Bronchial epithelial cell (primary cell): ENCODE measurements at regions not wholly inside any gene's neighbourhood (a gene's known extent, or its start where the extent isn't known, plus 50 kb on each side); places are given as distances from the start of the nearest gene placed in this dataset.

Experiments
- DNase-seq: peaks from one replicate; pipeline ENCODE4 v3.0.0-alpha.2; 2010; ENCODE audit warnings: low read depth
- FAIRE-seq: peaks from 2 replicates; lab custom pipeline; 2011; peaks lifted over from hg19 to GRCh38; lab: Jason Lieb, UNC
- H3K27me3 ChIP-seq: 2 replicates; pipeline ENCODE4 v1.5.1; 2011; ENCODE audit warnings: low read length; ENCODE audit not compliant: control insufficient read depth, insufficient read depth
- H3K36me3 ChIP-seq: 2 replicates; pipeline ENCODE4 v1.5.1; 2011; ENCODE audit warnings: low read length; ENCODE audit not compliant: control insufficient read depth, insufficient read depth
- H3K4me3 ChIP-seq: 2 replicates; pipeline ENCODE4 v1.5.1; 2011; ENCODE audit warnings: mild to moderate bottlenecking, low read depth, low read length, control low read depth
- CTCF ChIP-seq: IDR thresholded peaks from 2 replicates; pipeline ENCODE4 v1.5.1; 2011; ENCODE audit warnings: mild to moderate bottlenecking, moderate library complexity, low read length, control low read depth, inconsistent platforms; ENCODE audit not compliant: insufficient read depth, severe bottlenecking

DNA sequence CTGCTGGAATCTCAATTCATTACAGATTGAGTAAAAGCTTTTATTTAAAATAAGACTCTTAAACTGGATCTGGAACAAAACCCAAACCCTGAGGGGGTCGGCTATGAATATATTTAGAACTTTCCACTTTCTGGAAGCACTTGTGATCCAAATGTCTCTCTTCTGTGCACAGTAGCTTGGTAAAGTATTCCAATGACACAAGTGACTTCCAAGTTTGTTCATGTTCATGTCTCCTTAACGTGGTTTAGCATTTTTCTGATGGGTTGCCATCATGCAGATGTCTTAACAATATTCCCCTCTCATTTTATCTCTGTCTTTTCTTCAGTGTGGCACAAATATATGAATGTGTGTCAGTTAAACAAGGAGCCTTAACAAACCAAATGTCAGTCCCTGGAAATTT, 191.9 kb upstream of the SORCS1 start:
- H3K4me3 ChIP-seq = no peak overlapping the region
- no peak for DNase-seq
- TF ChIP-seq CTCF = no peak
- H3K27me3 ChIP-seq = no peaks in the 10 kb centered on the region
- no peaks in the 10 kb centered on the region for H3K36me3 ChIP-seq
- FAIRE-seq = no peak

- no peak for TF ChIP-seq CTCF
- no peaks in the 10 kb centered on the region for H3K27me3 ChIP-seq
- FAIRE-seq (no peak), DNase-seq (no peak)
- no peak overlapping the region for H3K4me3 ChIP-seq
- no peaks in the 10 kb centered on the region for H3K36me3 ChIP-seq
Observed at GRCh38 chr10:107342711-107343110, 178.2 kb upstream of the SORCS1 start.

- FAIRE-seq = no peak
Observed at GRCh38 chr10:107341281-107341680, 176.8 kb upstream of the SORCS1 start.

GRCh38 chr10:107340326-107340725, 175.8 kb upstream of the SORCS1 start:
- DNase-seq = no peak
- TF ChIP-seq CTCF = no peak
- no peaks in the 10 kb centered on the region for H3K27me3 ChIP-seq
- FAIRE-seq = no peak
- no peaks in the 10 kb centered on the region for H3K36me3 ChIP-seq
- H3K4me3 ChIP-seq = no peak overlapping the region

More at GRCh38 chr10:107341281-107341680, 176.8 kb upstream of the SORCS1 start:
- no peak for DNase-seq
- H3K36me3 ChIP-seq = no peaks in the 10 kb centered on the region
- no peaks in the 10 kb centered on the region for H3K27me3 ChIP-seq
- no peak overlapping the region for H3K4me3 ChIP-seq
- no peak for TF ChIP-seq CTCF

DNA sequence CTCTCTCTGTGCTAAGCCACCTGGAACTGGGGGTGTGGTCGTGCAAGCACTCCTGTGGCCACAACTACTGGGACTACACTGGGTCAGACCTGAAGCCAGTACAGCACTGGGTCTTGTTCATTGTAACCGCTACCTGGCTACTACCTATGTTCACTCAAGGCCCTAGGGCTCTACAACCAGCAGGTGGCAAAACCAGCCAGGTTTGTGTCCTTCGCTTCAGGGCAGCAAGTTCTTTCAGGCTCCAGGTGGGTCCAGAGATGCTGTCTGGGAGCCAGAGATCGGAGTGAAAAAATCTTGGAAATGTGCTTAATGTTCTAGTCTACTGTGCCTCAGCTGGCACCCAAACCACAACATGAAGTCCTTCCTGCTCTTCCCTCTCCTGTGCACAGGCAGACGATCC, 171.6 kb upstream of the SORCS1 start:
- no peaks in the 10 kb centered on the region for H3K36me3 ChIP-seq
- FAIRE-seq = no peak
- H3K27me3 ChIP-seq = no peaks in the 10 kb centered on the region
- no peak for DNase-seq
- TF ChIP-seq CTCF = no peak
- H3K4me3 ChIP-seq = no peak overlapping the region

DNA sequence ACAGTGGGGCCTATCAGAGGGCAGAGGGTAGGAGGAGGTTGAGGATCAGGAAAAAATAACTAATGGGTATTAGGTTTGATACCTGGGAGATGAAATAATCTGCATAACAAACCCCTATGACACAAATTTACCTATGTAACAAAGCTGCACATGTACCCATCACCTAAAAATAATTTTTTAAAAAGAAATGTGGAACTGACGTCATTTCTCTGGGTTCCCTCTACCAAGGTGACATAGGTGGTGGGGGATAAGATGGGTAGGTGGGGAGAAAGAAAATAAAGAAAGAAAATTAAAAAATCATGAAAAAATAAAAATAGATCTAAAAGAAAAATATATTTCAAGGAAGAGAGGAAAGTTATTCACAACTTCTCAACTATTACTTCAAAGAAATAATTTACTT, 153.1 kb upstream of the SORCS1 start:
- H3K27me3 ChIP-seq = no peaks in the 10 kb centered on the region
- FAIRE-seq (no peak), DNase-seq (no peak)
- H3K4me3 ChIP-seq = no peak overlapping the region
- no peak for TF ChIP-seq CTCF
- no peaks in the 10 kb centered on the region for H3K36me3 ChIP-seq
